GM19035 (cell line): ENCODE measurements at regions not wholly inside any gene's neighbourhood (a gene's known extent, or its start where the extent isn't known, plus 50 kb on each side); places are given as distances from the start of the nearest gene placed in this dataset.

Experiments used
- ATAC-seq: cut with Tn5 transposase; IDR thresholded peaks from one replicate; pipeline ENCODE4 v1.9.1; 2021; ENCODE audit not compliant: unreplicated experiment

DNA sequence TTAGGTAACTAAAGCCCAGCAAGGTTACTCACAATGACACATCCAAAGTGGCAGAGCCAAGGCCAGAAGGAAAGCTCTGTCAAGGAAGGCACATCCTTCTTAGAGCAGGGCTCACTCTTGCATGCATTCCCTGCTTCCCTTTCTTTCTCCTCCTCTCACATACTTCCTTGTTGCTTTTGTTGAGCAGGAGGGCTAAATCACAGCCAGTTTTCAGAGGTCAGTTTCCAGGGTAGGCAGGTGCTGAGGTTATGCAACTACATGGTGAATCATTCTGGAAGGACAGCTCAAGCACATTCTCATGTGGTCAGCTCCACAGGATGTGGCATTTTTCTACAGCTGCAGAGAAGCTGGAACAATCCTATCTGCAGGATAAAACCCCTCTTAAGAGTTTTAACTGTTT is 275.6 kb downstream of the ZNF621 start:
- no peak for ATAC-seq

DNA sequence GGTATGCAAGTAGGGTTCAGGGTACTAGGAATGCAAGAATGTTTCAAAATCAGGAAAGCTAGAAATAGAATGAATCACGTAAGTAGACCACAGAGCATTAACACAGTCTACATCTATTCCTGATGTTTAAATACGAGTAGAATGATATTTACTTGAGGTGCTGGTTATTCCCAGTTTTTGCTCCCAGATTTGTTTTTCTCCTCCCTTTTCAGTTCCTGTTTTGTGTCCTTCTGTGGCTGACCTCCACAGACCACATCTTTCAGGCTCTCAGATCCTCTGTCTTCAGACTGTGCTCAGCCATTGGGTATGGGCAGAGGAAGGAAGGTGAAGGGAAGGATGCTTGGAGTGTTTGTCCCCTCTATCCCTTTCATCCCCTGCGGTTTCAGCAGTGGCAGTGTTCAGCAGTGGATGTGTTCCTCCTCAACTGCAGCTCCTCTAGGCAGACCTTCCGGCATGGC is 276.6 kb downstream of the ZNF621 start:
- ATAC-seq = no peak

DNA sequence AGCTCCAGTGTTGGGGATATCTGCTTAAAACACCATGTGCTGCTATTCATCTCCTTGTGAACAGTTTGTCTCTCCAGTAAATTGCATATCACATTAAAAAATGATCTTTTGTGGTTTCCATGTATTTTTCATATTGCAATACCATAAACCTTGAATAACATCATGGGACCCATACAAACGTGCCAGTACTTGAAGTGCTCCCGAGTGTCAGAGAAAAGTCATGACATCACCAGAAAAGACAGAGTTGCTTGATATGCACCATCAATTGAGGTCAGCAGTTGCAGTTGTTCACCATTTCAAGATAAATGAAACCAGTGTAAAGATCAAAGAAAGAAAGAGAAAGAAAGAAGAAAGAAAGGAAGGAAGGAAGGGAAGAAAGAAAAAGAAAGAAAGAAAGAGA is 278.6 kb downstream of the ZNF621 start:
- no peak for ATAC-seq

DNA sequence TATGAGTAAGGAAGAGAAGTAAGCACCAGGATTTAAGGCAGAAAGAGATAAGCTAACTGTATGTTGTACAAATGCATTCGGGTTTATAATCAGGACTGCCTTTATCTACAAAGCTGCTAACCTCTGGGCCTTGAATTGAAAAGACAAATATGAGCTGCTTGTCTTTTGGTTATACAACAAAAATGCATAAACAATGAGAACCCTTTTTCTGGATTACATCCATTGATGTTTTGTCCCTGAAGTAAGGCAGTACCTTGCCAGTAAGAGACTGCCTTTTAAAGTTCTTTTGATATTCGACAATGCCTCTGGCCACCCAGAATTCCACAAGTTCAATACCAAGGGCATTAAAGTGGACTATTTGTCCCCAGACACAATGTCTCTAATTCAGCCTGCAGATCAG is 280.7 kb downstream of the ZNF621 start:
- ATAC-seq = no peak

DNA sequence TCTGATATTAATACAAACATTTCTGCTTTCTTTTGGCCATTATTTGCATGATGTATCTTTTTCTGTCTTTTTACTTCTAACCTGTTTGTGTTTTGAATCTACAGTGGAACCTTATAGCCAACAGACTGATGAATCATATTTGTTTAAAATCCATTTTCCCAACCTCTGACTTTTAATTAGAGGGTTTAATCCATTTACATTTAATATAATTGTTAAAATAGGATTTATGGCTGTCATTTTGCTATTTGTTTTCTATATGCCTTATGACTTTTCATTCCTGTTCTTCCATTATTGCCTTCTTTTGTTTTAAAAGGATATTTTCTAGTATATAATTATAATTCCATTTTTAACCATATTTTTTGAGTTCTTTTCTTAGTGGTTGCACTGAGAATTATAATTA is 286.1 kb downstream of the ZNF621 start:
- no peak for ATAC-seq

DNA sequence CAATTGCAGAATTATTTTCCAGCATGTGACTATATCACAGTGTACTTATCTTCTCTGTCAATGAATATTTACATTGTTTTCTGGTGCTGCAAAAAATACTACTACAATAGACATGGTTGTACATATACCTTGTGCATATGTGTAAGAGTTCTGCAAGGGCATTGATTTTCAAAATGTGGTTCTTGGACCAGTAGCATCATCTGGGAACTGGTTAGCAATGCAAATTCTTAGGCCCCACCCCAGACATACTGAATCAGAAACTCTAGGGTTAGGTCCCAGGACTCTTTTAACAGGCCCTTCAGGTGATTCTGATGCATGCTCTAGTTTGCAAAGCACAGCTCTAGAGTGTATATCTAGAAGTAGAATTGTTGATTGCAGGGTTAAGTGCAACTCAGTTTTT is 292.3 kb downstream of the ZNF621 start:
- ATAC-seq = no peak

DNA sequence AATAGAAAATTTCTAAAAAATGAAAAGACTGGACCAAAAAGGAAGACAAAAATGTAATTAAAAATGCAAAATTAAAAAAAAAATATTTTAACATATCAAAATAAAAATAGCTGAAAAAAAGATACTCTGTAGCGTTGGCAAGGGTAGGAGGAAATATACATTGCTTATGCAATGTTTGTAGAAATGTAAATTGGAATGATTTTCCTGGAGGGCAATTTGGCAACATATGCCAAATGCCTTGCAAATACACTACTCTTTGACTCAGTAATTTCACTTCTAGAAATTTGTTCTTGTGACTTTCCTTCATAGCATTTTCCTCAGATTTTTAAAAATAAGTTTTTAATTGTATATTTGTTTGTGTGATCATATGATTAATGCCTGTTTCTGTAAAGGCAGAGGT is 296.6 kb downstream of the ZNF621 start:
- ATAC-seq = no peak

DNA sequence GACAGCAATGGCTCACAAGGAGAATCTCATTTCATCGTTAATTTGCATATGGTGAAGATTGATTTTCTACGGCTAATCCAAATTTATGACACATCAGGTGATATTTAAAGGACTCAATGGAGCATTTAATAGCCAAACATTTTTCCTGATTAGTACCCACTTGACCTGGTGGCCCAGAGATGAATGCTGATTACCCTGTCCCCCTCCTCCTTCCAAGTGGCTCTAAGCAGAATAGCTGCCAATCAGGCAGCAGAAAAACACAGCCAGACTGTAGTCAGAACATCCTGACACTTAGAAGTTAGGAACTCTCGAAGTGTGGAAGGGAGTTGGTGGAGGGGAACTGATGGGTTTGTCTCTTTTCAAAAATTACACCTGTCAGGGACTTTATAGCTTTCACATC is 302.5 kb downstream of the ZNF621 start:
- no peak for ATAC-seq

DNA sequence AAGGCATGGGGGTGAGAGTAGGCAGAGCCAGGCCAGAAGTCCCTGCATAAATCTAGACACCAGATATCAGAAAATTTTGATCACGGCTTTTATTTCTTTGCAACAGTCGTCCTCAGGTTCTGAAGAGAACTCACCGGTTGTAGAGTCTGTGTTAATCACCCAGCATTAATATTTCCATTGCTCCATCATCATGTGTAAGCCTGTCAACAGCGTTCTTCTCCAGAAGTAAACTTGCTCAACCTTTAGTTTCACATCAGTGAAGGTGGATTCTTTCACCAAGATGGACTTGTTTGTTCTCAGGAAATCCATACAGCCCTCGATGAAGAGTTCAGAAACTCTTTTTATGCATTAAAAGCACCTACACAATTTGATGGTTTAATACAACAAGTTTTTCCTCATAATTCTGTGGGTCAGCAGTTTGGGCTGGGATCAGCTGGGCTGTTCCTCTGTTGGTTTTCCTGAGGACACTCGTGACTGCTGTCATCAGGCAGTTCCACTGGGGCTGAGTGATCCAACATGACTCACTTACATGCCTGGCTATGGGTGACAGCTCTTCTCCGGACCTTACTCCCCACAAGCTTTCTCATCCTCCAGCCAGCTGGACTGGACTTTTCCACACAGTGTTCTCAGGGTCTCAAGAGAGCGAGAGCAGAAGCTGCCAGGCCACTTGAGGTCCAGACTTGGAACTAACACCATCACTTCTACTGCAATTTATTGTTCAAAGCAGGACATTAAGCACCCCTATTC is 303.4 kb downstream of the ZNF621 start:
- ATAC-seq = no peak

DNA sequence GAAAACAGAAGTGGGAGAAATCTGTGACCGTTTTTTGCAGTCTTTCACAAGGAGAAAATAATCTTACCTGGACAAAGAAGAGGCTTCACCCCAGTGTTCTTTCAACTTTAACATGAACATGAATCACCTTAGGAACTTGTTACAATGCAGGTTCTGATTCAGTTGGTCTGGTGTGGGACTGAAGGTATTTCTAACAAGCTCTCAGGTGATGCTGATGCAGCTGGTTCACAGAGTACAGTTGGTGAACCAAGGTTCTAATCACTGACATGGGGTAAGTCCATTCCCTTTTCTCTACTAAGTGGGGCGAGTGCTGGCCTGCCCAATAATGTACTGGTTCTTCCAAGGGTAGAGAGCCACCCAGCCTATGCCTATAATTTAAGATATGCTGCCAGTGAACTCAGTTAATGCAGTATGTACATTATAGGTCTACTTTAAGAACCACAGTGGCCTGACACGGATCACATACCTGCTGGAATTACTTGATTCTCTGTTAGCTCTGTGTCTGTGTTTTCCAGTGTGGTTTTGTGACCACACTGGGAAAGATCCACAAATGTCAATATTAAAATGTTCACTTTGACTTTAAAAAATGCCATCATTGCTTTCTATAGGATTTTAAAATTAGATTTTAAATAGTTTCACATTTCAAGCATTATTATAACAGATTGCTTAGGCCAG is 304.1 kb downstream of the ZNF621 start:
- ATAC-seq = no peak

DNA sequence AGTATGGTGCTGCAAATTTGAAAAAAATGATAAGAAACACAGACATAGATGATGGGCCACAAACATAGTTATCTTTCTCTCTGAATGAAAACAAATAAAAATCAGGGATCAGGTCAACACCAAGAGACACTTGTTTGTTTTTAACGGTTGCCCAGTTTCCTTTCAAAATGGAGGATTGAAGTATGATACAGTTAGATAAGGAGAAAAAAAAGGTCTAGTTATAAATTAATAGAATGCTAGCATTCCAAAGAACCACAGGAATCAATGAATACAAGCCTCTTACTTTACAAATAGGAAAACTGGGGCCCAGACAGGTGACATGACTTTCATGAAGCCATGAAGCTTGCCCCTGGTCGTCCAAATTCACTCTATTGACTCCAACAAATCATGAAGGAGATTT is 305.1 kb downstream of the ZNF621 start:
- ATAC-seq = no peak

DNA sequence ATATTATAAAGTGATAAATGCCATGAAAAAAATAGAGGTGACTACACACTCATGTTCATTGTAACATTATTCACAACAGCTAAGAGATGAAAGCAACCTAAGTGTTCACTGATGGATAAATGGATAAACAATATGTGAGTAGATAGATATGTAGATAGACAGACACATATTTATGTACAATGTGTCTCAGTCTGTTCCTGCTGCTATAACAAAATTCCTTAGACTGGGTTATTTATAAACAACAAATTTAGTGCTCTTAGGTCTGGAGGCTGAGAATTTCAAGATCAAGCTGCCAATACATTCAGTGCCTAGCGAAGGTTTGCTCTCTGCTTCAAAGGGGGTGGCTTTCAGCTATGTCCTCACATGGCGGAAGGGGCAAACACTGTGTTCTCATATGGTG is 312.5 kb downstream of the ZNF621 start:
- no peak for ATAC-seq

DNA sequence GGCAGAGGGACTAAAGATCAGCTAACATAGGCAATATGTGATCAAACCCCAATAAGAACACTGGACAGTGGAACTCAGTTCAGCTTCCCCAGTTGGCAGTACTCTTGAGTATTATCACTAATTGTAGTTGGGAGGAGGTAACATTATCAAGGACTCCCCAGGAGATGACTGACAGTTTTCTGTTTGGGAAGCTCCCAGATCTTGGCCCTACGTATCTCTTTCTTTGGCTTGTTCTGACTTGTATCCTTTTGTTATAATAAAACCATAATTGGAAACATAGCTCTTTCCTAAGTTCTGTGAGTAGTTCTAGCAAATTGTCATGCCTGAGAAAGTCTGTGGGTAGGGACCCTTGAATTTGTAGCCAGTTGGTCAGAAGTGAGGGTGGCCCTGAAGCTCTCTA is 316.4 kb downstream of the ZNF621 start:
- no peak for ATAC-seq

DNA sequence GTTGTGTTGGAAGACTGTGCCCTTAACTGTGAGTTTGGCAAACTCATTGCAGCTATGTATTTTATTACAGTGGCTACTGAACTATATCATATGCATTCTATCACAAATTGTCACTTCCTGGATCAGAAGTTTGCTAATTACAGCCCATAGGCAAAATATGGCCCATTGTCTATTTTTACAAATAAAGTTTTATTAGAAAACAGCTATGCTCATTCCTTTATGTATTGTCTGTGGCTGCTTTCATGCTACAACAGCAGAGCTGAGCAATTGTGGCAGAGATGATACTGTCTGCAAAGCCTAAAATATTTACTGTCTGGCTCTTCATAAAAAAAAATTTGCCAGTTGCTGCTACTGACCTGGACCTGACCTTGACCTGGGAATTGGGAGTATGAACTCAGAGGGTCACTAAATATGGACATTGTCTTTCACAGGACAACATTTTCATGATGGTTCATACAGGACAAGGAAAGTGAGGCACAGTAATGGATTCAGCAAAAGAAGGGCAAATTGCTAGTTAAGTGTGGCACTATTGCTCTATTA is 316.9 kb downstream of the ZNF621 start:
- no peak for ATAC-seq

DNA sequence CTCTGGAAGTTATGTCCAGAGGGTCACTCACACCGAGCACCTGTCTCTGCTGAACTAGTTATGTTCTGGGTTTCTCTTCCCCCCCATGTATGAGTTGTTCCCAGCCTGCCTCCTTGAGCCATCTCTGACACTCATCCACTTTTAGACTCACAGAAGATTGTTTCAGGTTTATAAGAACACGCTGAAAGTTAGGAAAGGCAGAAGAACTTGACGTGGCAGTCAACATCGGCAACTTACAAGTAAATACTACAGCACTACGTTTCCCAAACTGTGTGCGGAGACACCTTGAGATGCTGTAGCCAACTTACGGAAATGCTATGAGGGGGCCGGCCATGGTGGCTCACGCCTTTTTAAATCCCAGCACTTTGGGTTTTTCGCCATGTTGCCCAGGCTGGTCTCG is 318.0 kb downstream of the ZNF621 start:
- ATAC-seq = no peak

DNA sequence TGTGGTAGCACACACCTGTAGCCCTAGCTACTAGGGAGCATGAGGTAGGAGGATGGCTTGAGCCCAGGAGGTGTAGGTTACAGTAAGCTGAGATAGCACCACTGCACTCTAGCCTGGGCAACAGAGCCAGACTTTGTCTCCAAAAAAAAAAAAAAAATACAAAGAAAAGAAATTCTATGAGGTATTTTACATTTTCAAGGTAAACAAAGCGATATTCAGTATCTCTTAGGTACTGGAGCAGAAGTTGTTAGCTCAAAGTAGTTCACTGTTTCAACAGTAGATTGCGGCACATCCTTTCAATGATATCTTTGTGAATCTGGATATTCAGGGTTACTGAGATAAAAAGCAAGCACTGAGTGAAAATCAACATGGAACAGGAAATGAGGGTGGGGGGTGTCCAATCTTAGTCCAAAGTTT is 318.5 kb downstream of the ZNF621 start:
- ATAC-seq = no peak

DNA sequence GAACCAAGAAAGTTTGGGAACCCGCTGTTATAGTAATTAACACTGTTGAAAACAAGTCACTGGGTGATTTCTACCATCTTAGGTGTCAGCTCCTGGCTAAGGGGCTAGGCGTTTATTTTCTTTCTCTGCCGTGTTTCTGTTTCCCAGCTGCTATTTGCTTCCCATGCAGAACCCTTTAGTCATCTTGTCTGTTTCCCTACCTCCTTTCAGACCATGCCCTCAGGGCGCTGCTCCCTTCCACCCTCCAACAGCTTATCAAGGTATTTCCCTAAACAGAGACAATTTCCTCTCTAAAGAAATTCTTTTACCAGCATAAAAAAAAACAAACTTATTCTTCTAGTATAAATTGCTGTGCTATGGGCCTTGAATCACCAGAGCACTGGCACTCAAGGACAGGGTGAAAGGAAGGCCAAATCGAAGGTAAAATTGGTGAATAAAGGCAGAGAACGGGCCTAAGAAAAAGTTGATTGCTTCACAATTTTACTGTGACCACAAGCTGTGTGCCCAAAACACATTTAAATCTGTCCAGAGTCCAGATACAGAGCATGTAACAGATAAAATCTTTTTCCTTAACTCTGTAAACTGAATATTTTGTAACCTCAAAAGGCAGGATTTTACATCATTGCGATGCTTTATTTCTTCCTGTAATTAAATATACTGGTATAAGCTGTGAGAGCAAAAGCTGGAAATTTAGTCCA is 319.2 kb downstream of the ZNF621 start:
- no peak for ATAC-seq

DNA sequence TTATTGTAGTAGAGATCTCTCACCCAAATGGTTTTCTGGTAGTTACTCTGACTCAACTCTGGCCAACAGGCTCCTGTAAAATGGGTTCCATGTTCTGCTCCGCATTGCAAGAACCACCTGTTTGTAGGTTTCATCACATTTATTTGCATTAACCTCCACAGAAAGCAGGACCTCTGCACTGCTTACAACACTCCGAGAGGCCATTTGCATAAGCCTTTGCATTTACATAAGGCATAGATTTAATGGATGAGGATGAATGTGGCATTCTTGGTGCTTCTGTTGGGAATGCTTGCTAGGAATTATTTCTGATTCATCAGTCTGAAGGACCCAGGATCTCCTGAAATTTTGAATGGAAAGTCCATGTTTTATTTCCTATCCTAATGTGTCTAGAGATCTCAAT is 320.1 kb downstream of the ZNF621 start:
- ATAC-seq = no peak

DNA sequence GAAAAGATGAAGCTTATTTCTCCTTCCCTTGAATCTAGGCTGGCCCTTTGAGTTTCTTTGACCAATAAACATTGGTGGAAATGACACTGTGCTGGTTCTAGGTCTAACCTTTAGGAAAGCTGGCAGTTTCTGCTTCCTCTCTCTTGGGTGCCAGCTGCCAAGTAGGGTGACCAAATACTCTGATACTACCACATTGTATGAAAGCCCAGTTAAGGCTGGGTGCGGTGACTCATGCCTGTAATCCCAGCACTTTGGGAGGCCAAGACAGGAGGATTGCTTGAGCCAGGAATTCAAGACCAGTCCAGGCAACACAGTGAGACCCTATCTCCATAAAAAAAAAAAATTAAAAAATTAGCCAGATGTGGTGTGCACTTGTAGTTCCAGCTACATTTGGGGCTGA is 320.7 kb downstream of the ZNF621 start:
- no peak for ATAC-seq

DNA sequence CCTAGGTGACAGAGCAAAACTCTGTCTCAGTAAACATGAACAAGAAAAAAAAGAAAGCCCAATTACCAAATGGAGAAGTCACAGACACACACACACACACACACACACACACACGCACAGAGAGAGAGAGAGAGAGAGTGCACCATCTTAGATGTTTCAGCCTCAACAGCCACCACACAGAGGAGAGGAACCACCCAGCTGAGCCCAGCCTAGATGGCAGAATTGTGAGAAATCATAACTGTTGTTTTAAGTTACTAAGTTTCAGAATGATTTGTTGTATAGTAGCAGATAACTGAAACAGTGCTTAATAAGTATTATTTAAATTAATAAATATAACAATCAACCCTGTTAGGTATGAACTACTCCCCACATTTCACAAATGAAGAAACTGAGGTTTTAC is 321.2 kb downstream of the ZNF621 start:
- ATAC-seq = no peak

DNA sequence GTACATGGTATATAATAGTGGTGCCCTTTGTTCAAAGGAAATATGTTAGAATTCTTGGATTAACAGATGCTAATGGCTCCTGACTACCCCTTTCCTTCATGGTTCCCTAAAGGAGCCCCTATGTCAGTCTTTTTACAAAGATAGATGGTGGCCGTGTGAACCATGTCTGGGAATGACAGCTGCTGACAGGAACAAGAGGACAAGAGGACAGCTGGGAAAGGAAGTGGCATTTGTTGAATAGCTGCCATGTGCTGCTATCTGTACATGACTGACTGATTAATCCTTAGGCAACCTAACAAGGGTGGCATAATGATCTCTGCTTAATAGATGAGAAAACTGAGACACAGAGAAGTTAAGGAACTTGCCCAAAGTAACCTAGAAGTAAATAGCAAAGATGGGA is 321.7 kb downstream of the ZNF621 start:
- no peak for ATAC-seq

DNA sequence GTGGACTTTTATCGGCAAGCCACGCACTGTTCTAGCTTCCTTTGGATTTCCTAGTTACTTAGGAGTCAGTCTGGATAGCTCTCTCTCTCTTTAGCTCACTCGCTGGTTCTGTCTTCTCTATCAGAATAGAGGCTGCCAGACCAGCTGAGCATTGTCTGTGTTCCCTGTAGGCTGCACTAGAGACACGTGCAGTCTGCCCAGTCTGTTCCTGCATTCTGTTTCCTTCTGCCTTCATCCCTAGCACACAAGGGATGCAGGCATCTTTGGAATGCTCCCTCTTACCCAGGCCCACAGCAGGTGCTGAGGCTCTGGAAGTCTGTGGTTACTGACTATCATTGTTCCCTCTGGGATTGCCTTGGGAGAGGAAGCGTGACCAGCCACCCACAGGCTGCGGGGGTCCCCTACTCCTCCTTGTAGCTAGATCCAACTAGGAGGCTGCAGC is 322.8 kb downstream of the ZNF621 start:
- no peak for ATAC-seq
